ENCODE measurements at regions not wholly inside any gene's neighbourhood (a gene's known extent, or its start where the extent isn't known, plus 50 kb on each side); places are given as distances from the start of the nearest gene placed in this dataset.

GRCh38 chr18:66346833-66347588 lies 256.9 kb downstream of the CDH19 start:
- no peak for TF ChIP-seq CTCF (IDR thresholded peaks at IDR 0.05)
- DNase-seq (no peak), ATAC-seq (no peak)
- Histone ChIP-seq H3K4me3 (no peak overlapping the region), H3K9me3 (no peaks in the 10 kb centered on the region), H3K36me3 (ENCODE audit: low read depth) (no peaks in the 10 kb centered on the region), H3K4me1 (ENCODE audit: low read depth) (no peaks in the 10 kb centered on the region)
- intact Hi-C loops (cut with DNase I, micrococcal nuclease) = no loop called here

- no peaks in the 10 kb centered on the region for H3K36me3 ChIP-seq (ENCODE audit: low read depth)
Measured at GRCh38 chr18:66344227-66344626, 259.7 kb downstream of the CDH19 start.

GRCh38 chr18:66342577-66342976 lies 261.3 kb downstream of the CDH19 start:
- TF ChIP-seq CTCF (IDR thresholded peaks at IDR 0.05) = no peak
- Histone ChIP-seq H3K4me3 (no peak overlapping the region), H3K4me1 (ENCODE audit: low read depth) (no peaks in the 10 kb centered on the region), H3K9me3 (no peaks in the 10 kb centered on the region), H3K36me3 (ENCODE audit: low read depth) (no peaks in the 10 kb centered on the region)
- ATAC-seq = no peak
- intact Hi-C loops (cut with DNase I, micrococcal nuclease) = no loop called here
- no peak for DNase-seq

More at GRCh38 chr18:66344227-66344626, 259.7 kb downstream of the CDH19 start:
- ATAC-seq (no peak), DNase-seq (no peak)
- no peak for TF ChIP-seq CTCF (IDR thresholded peaks at IDR 0.05)
- no peak overlapping the region for H3K4me3 ChIP-seq
- H3K9me3 ChIP-seq = no peaks in the 10 kb centered on the region
- no peaks in the 10 kb centered on the region for H3K4me1 ChIP-seq (ENCODE audit: low read depth)
- intact Hi-C loops (cut with DNase I, micrococcal nuclease) = no loop called here

GRCh38 chr18:66334534-66334933 lies 269.4 kb downstream of the CDH19 start:
- Histone ChIP-seq H3K4me1 (ENCODE audit: low read depth) (no peaks in the 10 kb centered on the region), H3K4me3 (no peak overlapping the region), H3K9me3 (no peaks in the 10 kb centered on the region), H3K36me3 (ENCODE audit: low read depth) (no peaks in the 10 kb centered on the region)
- DNase-seq (no peak), ATAC-seq (no peak)
- no peak for TF ChIP-seq CTCF (IDR thresholded peaks at IDR 0.05)
- intact Hi-C loops (cut with DNase I, micrococcal nuclease) = no loop called here

GRCh38 chr18:66329716-66330115 lies 274.2 kb downstream of the CDH19 start:
- no peak for TF ChIP-seq CTCF (IDR thresholded peaks at IDR 0.05)
- no peak overlapping the region for H3K4me3 ChIP-seq
- no peak for ATAC-seq
- no peaks in the 10 kb centered on the region for H3K36me3 ChIP-seq (ENCODE audit: low read depth)
- no peaks in the 10 kb centered on the region for H3K9me3 ChIP-seq
- intact Hi-C loops (cut with DNase I, micrococcal nuclease) = no loop called here
- no peak for DNase-seq
- H3K4me1 ChIP-seq (ENCODE audit: low read depth) = no peaks in the 10 kb centered on the region

Data from mucosa of descending colon (tissue), 3 donors.